ENCODE measurements at regions not wholly inside any gene's neighbourhood (a gene's known extent, or its start where the extent isn't known, plus 50 kb on each side); places are given as distances from the start of the nearest gene placed in this dataset.

GRCh38 chr9:102845827-102846371 is 149.2 kb upstream of the CYLC2 start:
- no peaks in the 10 kb centered on the region for H4K20me1 ChIP-seq (ENCODE audit: insufficient read depth)
- H3K9me2 ChIP-seq: no peaks in the 10 kb centered on the region
- no peak overlapping the region for H2AFZ ChIP-seq (ENCODE audit: low read depth)
- H3K9ac ChIP-seq: no peak overlapping the region
- H3K9me3 ChIP-seq: no peaks in the 10 kb centered on the region
- no peak overlapping the region for H3K4me3 ChIP-seq (ENCODE audit: low read depth in 2 of 2, low read length in 1 of 2)
- POLR2A ChIA-PET: no interaction called here
- no peak for TF ChIP-seq GATA2 (CRISPR knock-in tag; IDR thresholded peaks at IDR 0.05)
- no peak for TF ChIP-seq MEF2A (IDR thresholded peaks at IDR 0.05; ENCODE audit: borderline replicate concordance, low read depth)
- TF ChIP-seq, protein P1, sequence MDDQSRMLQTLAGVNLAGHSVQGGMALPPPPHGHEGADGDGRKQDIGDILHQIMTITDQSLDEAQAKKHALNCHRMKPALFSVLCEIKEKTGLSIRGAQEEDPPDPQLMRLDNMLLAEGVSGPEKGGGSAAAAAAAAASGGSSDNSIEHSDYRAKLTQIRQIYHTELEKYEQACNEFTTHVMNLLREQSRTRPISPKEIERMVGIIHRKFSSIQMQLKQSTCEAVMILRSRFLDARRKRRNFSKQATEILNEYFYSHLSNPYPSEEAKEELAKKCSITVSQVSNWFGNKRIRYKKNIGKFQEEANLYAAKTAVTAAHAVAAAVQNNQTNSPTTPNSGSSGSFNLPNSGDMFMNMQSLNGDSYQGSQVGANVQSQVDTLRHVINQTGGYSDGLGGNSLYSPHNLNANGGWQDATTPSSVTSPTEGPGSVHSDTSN (IDR thresholded peaks at IDR 0.05): no peak
- TF ChIP-seq FOSL2 (IDR thresholded peaks at IDR 0.05; ENCODE audit: borderline replicate concordance, low read depth): no peak
- no peak for TF ChIP-seq EZH2phosphoT487 (IDR thresholded peaks at IDR 0.05; ENCODE audit: borderline replicate concordance, low read depth)
- TF ChIP-seq MAX (IDR thresholded peaks at IDR 0.05; ENCODE audit: low read depth): no peak
- TF ChIP-seq USF2 (IDR thresholded peaks at IDR 0.05; ENCODE audit: borderline replicate concordance, low read depth, low read length): no peak
- no peak for TF ChIP-seq SIN3A (IDR thresholded peaks at IDR 0.05; ENCODE audit: borderline replicate concordance, low read depth, low read length)
- no peak for TF ChIP-seq YY1 (IDR thresholded peaks at IDR 0.05; ENCODE audit: low read depth)
- TF ChIP-seq EP300 (IDR thresholded peaks at IDR 0.05; ENCODE audit: borderline replicate concordance in 1 of 2, low read depth in 1 of 2, low read length in 1 of 2): no peak
- TF ChIP-seq CTCF (IDR thresholded peaks at IDR 0.05): no peak
- no peak for TF ChIP-seq CHD2 (IDR thresholded peaks at IDR 0.05; ENCODE audit: low read length, partially characterized antibody)
- no peaks in the 10 kb centered on the region for H3F3A ChIP-seq (replicated peaks; ENCODE audit: insufficient read depth)
- H3K36me3 ChIP-seq (replicated peaks in 1 of 2; ENCODE audit: control insufficient read depth in 1 of 2, insufficient read depth in 2 of 2, low read length in 1 of 2): no peaks in the 10 kb centered on the region
- H3K4me1 ChIP-seq (ENCODE audit: control insufficient read depth in 1 of 2, insufficient read depth in 2 of 2, low read depth in 1 of 2, low read length in 1 of 2): no peaks in the 10 kb centered on the region
- H3K79me2 ChIP-seq (ENCODE audit: insufficient read depth): no peaks in the 10 kb centered on the region
- 0% methylated on average over 1 of the region's 1 CpG for WGBS (ENCODE audit: low lambda C conversion rate)
- H3K27me3 ChIP-seq (ENCODE audit: insufficient read depth): no peaks in the 10 kb centered on the region
- H3K4me2 ChIP-seq: no peak overlapping the region
- no peak overlapping the region for H3K27ac ChIP-seq (ENCODE audit: low read depth in 2 of 2, low read length in 1 of 2)
- CTCF ChIA-PET: no interaction called here
- DNase-seq: no peak

DNA sequence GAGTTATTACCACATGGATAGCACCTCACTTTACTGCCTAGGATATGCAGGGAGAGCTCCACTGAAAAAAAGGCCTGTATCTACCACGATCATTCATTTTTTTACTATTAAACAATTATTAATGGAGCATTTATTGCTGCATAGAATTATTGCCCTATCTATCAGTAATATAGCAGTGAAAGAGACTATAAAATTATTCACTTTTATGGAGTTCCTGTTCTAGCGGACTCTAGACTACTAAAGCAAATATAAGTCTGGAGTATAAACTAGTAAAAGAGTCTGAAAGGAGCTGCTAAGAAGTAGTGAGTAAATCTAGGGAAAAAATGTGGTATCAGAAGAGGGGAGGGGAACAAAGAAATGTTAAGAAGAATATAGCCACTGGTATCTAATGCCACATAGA is 150.4 kb upstream of the CYLC2 start:
- no peaks in the 10 kb centered on the region for H3K27me3 ChIP-seq (ENCODE audit: insufficient read depth)
- H2AFZ ChIP-seq (ENCODE audit: low read depth): no peak overlapping the region
- no peaks in the 10 kb centered on the region for H4K20me1 ChIP-seq (ENCODE audit: insufficient read depth)
- H3K9me2 ChIP-seq: no peaks in the 10 kb centered on the region
- WGBS (ENCODE audit: low lambda C conversion rate): 6% methylated on average over 2 of the region's 2 CpGs
- H3K4me1 ChIP-seq (ENCODE audit: control insufficient read depth in 1 of 2, insufficient read depth in 2 of 2, low read depth in 1 of 2, low read length in 1 of 2): no peaks in the 10 kb centered on the region
- TF ChIP-seq YY1 (IDR thresholded peaks at IDR 0.05; ENCODE audit: low read depth): no peak
- TF ChIP-seq POLR2AphosphoS5 (IDR thresholded peaks at IDR 0.05; ENCODE audit: low read depth, low read length): no peak
- TF ChIP-seq, protein P1 (IDR thresholded peaks at IDR 0.05): no peak
- no peak for TF ChIP-seq USF1 (IDR thresholded peaks at IDR 0.05; ENCODE audit: borderline replicate concordance, low read depth)
- no peak for TF ChIP-seq CTCF (IDR thresholded peaks at IDR 0.05)
- H3K79me2 ChIP-seq (ENCODE audit: insufficient read depth): no peaks in the 10 kb centered on the region
- no peaks in the 10 kb centered on the region for H3K9me3 ChIP-seq
- H3K4me3 ChIP-seq (ENCODE audit: low read depth in 2 of 2, low read length in 1 of 2): no peak overlapping the region
- no peak overlapping the region for H3K27ac ChIP-seq (ENCODE audit: low read depth in 2 of 2, low read length in 1 of 2)
- no peaks in the 10 kb centered on the region for H3K36me3 ChIP-seq (replicated peaks in 1 of 2; ENCODE audit: control insufficient read depth in 1 of 2, insufficient read depth in 2 of 2, low read length in 1 of 2)
- H3F3A ChIP-seq (replicated peaks; ENCODE audit: insufficient read depth): no peaks in the 10 kb centered on the region
- POLR2A ChIA-PET: interaction anchor here (0.6 kb wide), 1 partner anchor 108 kb away, joined by 3 read pairs; no protein-coding TSS in a partner anchor
- no peak overlapping the region for H3K4me2 ChIP-seq
- no peak for DNase-seq
- no peak overlapping the region for H3K9ac ChIP-seq
- CTCF ChIA-PET: no interaction called here
